Transverse colon (tissue), 3 donors: ENCODE measurements at regions not wholly inside any gene's neighbourhood (a gene's known extent, or its start where the extent isn't known, plus 50 kb on each side); places are given as distances from the start of the nearest gene placed in this dataset.

Experiments used
- POLR2A ChIP-seq: fragments of 450-650 bp; IDR thresholded peaks from one replicate; pipeline ENCODE4 v1.6.1; 2016; ENCODE audit warnings: antibody characterized with exemption, mild to moderate bottlenecking, moderate library complexity
- TF ChIP-seq, protein P1 (sequence below), 5 experiments: fragments of 200-600 bp in 3 of 5; fragments of 450-650 bp in 2 of 5; sonication (generic) in 3 of 5; IDR thresholded peaks; 1 replicate in 2 of 5; 2 replicates in 3 of 5; pipeline ENCODE4 v1.5.1; 2016 to 2017; ENCODE audit warnings: antibody characterized with exemption in 5 of 5, inconsistent platforms in 3 of 5, mild to moderate bottlenecking in 2 of 5, moderate library complexity in 1 of 5

DNA sequence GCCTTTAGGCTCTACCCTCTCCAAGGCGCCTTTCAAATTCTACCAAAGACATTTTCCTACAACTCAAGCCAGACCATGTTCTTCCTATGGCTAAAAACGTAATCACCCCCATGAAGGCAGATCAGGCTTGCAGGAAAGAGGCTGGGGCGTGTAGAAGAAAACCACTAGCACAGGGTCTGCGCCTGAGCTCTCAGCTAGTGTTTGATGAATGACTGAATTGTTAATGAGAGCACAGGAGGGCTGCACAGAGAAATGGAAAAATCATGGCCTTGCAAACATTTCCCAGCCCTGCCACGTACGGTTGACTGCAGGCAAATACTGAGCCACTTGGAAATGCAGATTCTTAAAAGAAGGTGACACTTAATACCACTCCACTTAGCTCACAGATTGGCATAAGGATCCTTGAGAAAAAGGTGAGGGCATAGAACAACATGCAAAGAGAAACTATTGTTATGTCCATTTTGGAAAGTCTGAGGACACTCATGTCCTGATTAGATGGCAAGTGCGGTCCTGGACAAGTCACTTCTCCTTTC is 148.6 kb downstream of the NXPE2 start:
- no peak for TF ChIP-seq POLR2A
- TF ChIP-seq, protein P1, sequence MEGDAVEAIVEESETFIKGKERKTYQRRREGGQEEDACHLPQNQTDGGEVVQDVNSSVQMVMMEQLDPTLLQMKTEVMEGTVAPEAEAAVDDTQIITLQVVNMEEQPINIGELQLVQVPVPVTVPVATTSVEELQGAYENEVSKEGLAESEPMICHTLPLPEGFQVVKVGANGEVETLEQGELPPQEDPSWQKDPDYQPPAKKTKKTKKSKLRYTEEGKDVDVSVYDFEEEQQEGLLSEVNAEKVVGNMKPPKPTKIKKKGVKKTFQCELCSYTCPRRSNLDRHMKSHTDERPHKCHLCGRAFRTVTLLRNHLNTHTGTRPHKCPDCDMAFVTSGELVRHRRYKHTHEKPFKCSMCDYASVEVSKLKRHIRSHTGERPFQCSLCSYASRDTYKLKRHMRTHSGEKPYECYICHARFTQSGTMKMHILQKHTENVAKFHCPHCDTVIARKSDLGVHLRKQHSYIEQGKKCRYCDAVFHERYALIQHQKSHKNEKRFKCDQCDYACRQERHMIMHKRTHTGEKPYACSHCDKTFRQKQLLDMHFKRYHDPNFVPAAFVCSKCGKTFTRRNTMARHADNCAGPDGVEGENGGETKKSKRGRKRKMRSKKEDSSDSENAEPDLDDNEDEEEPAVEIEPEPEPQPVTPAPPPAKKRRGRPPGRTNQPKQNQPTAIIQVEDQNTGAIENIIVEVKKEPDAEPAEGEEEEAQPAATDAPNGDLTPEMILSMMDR (IDR thresholded peaks at IDR 0.05): no peak
